Suprapubic skin (tissue), 4 donors: ENCODE measurements at regions not wholly inside any gene's neighbourhood (a gene's known extent, or its start where the extent isn't known, plus 50 kb on each side); places are given as distances from the start of the nearest gene placed in this dataset.

Source experiments
- CTCF ChIP-seq, 2 donors: fragments of 200-600 bp in 1 of 2; fragments of 450-650 bp in 1 of 2; sonication (generic) in 1 of 2; IDR thresholded peaks; one replicate each; pipeline ENCODE4 v1.5.1; 2016 to 2019; ENCODE audit warnings: antibody characterized with exemption in 2 of 2, mild to moderate bottlenecking in 1 of 2, moderate library complexity in 1 of 2
- EP300 ChIP-seq: sonication (generic); formaldehyde crosslinking; IDR thresholded peaks from one replicate; pipeline ENCODE4 v1.6.1; 2017; ENCODE audit warnings: antibody characterized with exemption
- POLR2A ChIP-seq, 2 donors: fragments of 450-650 bp; IDR thresholded peaks; one replicate each; pipeline ENCODE4 v1.6.1; 2017; ENCODE audit warnings: antibody characterized with exemption in 2 of 2, mild to moderate bottlenecking in 2 of 2, moderate library complexity in 2 of 2
- POLR2AphosphoS5 ChIP-seq, 3 donors: sonication (generic); formaldehyde crosslinking; IDR thresholded peaks; one replicate each; pipeline ENCODE4 v1.6.1; 2017; ENCODE audit warnings: antibody characterized with exemption in 3 of 3

DNA sequence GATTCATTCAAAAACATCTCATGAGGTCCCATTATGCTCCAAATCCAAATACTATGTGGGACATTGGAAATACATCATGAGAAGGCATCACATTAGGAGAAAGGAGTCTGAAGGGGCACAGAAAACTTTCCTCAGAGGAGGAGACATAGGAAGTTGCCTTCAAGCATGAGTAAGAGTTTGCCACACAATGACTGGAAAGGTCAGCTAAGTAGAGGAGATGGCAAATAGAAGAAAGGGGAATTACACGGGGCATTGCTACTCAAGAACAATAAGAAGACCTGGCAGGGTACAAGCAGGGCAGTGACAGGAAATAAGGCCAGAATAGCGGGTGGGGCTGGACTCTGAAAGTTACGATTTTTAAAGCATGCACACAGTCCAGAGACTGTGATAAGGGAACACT is 231.6 kb downstream of the SPRY2 start:
- TF ChIP-seq POLR2A (IDR thresholded peaks at IDR 0.05), result no peak
- no peak for TF ChIP-seq CTCF (IDR thresholded peaks at IDR 0.05)
- no peak for TF ChIP-seq POLR2AphosphoS5 (IDR thresholded peaks at IDR 0.05)
- TF ChIP-seq EP300, result no peak
